Activated T-cell treated with anti-CD3 and anti-CD28 coated beads, Interleukin-2, amount 50 U/mL, for 24 hours (primary cell): ENCODE measurements at regions not wholly inside any gene's neighbourhood (a gene's known extent, or its start where the extent isn't known, plus 50 kb on each side); places are given as distances from the start of the nearest gene placed in this dataset.

Experiments
- DNase-seq: peaks from one replicate; pipeline ENCODE4 v3.0.0-alpha.2; 2020
- H3K27ac Mint-ChIP-seq: 2 replicates; pipeline ENCODE4 v1.8.0; 2020; ENCODE audit warnings: mild to moderate bottlenecking, mixed read lengths
- H3K27me3 Mint-ChIP-seq: 2 replicates; pipeline ENCODE4 v1.8.0; 2020; ENCODE audit warnings: mixed read lengths
- H3K36me3 Mint-ChIP-seq: 2 replicates; pipeline ENCODE4 v1.8.0; 2020; ENCODE audit warnings: low read depth, mixed read lengths
- H3K4me1 Mint-ChIP-seq: 2 replicates; pipeline ENCODE4 v1.8.0; 2020; ENCODE audit warnings: low read depth, mixed read lengths
- H3K4me3 Mint-ChIP-seq: 2 replicates; pipeline ENCODE4 v1.8.0; 2020; ENCODE audit warnings: mild to moderate bottlenecking, moderate library complexity, mixed read lengths
- H3K9me3 Mint-ChIP-seq: 2 replicates; pipeline ENCODE4 v1.8.0; 2020; ENCODE audit warnings: mixed read lengths

DNA sequence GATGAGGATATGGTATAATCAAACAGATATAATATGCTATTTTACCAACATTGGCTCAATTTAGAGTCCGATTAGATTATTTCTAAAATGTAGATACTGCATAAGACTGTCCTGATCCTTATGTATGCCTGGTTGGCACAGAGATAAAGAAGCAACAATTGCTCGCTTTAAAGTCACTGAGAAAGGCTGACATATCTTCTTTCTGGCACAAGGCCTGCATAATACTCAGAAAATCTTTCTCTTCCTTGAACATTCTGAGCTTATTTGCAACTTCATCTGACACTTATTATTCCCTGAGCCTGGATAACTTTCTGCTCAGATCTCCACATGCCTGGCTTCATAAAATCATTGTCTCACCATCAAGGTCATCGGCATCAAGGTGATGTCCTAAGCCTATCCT lies 219.3 kb upstream of the CDH9 start:
- H3K4me3 Mint-ChIP-seq = no peak overlapping the region
- no peak overlapping the region for H3K27ac Mint-ChIP-seq

DNA sequence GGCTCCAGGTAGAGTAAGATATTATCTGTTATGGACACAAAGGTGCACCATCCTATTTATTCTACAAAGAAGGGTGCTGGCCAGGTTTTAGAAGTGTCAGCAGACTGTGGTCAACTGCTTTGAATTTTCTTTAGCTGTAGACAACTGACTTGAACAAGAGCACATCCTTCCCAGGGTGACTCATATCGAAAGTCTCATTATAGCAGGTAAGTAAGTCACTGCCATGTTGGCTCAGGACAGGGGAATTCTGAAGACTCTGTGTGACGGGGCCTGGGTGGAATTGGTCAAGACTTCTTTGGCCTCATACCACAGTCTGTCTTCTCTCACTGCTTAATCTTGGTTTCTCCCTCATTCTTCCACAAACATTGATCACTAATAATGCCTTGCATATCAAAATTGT lies 214.5 kb upstream of the CDH9 start:
- no peak overlapping the region for H3K4me3 Mint-ChIP-seq
- H3K36me3 Mint-ChIP-seq = no peaks in the 10 kb centered on the region
- no peak for DNase-seq
- peaks cover 6% of the 10 kb centered on the region for H3K9me3 Mint-ChIP-seq
- H3K27ac Mint-ChIP-seq = no peak overlapping the region
- no peaks in the 10 kb centered on the region for H3K4me1 Mint-ChIP-seq
- H3K27me3 Mint-ChIP-seq = no peaks in the 10 kb centered on the region

More for the DNA sequence above, 219.3 kb upstream of the CDH9 start:
- Mint-ChIP-seq H3K27me3 (no peaks in the 10 kb centered on the region), H3K4me1 (no peaks in the 10 kb centered on the region), H3K9me3 (peaks cover 6% of the 10 kb centered on the region), H3K36me3 (no peaks in the 10 kb centered on the region)
- no peak for DNase-seq

- no peak overlapping the region for H3K27ac Mint-ChIP-seq
- no peaks in the 10 kb centered on the region for H3K27me3 Mint-ChIP-seq
- no peak for DNase-seq
- no peaks in the 10 kb centered on the region for H3K36me3 Mint-ChIP-seq
- no peak overlapping the region for H3K4me3 Mint-ChIP-seq
- H3K4me1 Mint-ChIP-seq = no peaks in the 10 kb centered on the region
- peaks cover 5% of the 10 kb centered on the region for H3K9me3 Mint-ChIP-seq
Measured at GRCh38 chr5:27242258-27242626, 203.9 kb upstream of the CDH9 start.

DNA sequence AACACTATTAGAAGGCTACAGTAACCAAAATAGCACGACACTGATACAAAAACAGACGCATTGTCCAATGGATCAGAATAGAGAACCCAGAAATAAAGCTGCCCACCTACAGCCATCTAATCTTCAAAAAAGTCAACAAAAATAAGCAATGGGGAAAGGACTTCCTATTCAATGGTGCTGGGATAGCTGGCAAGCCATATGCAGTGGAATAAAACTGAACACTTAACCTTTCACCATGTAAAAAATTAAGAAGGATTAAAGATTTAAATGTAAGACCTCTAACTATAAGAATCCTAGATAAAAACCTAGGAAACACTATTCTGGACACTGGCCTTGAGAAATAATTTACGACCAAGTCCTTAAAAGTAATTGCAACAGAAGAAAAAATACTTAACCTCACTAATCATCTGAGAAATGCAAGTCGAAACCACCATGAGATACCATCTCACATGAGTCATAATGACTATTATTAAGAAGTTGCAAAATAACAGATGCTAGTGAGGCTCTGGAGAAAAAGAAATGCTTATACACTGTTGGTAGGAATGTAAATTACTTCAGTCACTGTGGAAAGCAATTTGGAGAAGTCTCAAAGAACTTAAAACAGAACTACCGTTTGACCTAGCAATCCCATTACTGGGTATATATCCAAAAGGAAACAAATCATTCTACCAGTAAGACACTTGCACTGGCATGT lies 203.3 kb upstream of the CDH9 start:
- H3K27me3 Mint-ChIP-seq = no peaks in the 10 kb centered on the region
- H3K4me1 Mint-ChIP-seq = no peaks in the 10 kb centered on the region
- no peaks in the 10 kb centered on the region for H3K36me3 Mint-ChIP-seq
- DNase-seq = no peak
- H3K27ac Mint-ChIP-seq = no peak overlapping the region
- no peak overlapping the region for H3K4me3 Mint-ChIP-seq
- peaks cover 4% of the 10 kb centered on the region for H3K9me3 Mint-ChIP-seq

DNA sequence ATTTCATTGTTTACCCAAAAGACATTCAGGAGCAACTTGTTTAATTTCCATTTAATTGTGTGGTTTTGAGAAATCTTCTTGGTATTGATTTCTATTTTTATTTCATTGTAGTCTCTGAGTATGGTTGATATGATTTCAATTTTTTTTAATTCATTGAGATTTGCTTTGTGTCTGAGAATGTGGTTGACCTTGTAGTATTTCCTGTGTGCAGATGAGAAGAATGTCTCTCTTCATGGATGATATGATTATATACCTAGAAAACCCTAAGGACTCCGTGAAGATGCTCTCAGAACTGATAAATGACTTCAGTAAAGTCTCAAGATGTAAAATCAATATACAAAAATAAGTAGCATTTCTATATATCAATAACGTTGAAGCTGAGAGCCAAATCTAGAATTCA lies 202.4 kb upstream of the CDH9 start:
- Mint-ChIP-seq H3K9me3 (peaks cover 4% of the 10 kb centered on the region), H3K4me1 (no peaks in the 10 kb centered on the region), H3K27me3 (no peaks in the 10 kb centered on the region), H3K4me3 (no peak overlapping the region), H3K27ac (no peak overlapping the region), H3K36me3 (no peaks in the 10 kb centered on the region)
- no peak for DNase-seq

DNA sequence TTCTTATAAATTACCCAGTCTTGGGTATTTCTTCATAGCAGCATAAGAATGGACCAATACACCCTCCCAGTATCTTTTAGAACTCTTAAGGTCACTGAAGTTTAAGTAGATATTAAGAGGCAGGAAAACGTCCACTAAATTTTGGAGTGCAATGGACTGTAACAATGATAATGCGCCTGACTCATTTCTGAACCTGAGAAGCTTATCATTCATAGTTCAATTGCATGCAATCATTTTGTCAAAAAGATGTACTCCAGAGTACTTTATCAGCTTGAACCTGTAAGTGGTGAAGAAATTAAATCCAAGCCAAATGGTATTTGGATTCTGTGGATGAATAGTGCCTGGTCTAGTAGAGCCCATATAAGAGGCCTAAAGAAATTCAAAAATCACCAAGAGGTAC lies 196.5 kb upstream of the CDH9 start:
- Mint-ChIP-seq H3K27me3 (no peaks in the 10 kb centered on the region), H3K9me3 (peaks cover 7% of the 10 kb centered on the region), H3K4me3 (no peak overlapping the region), H3K4me1 (no peaks in the 10 kb centered on the region), H3K36me3 (no peaks in the 10 kb centered on the region), H3K27ac (no peak overlapping the region)
- DNase-seq = no peak

DNA sequence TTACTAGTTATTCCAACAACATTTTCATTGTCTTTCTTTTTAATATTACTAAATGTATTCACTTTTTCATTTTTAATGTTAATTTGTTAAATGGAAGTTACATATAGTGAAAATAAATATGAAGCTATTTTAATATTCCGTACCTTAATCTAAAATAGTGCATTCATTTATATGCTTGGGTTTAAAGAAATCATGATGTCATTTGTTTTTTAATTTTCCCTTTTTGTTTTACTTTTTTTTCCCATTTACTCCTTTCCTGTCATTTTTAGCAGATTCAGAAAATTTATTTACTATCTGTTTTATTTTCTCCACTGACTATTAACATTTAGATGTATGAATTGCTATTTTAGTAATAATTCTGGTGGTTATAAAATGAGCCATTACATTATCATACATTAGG lies 183.0 kb upstream of the CDH9 start:
- H3K4me1 Mint-ChIP-seq = no peaks in the 10 kb centered on the region
- no peak overlapping the region for H3K4me3 Mint-ChIP-seq
- peaks cover 18% of the 10 kb centered on the region for H3K9me3 Mint-ChIP-seq
- no peaks in the 10 kb centered on the region for H3K27me3 Mint-ChIP-seq
- no peak for DNase-seq
- H3K36me3 Mint-ChIP-seq = no peaks in the 10 kb centered on the region
- no peak overlapping the region for H3K27ac Mint-ChIP-seq

GRCh38 chr5:27220752-27221151 lies 182.4 kb upstream of the CDH9 start:
- H3K27me3 Mint-ChIP-seq = no peaks in the 10 kb centered on the region
- H3K36me3 Mint-ChIP-seq = no peaks in the 10 kb centered on the region
- no peaks in the 10 kb centered on the region for H3K4me1 Mint-ChIP-seq
- H3K27ac Mint-ChIP-seq = no peak overlapping the region
- H3K4me3 Mint-ChIP-seq = no peak overlapping the region
- peaks cover 13% of the 10 kb centered on the region for H3K9me3 Mint-ChIP-seq
- DNase-seq = no peak

GRCh38 chr5:27217977-27218376 lies 179.6 kb upstream of the CDH9 start:
- DNase-seq = no peak
- Mint-ChIP-seq H3K27ac (no peak overlapping the region), H3K4me1 (no peaks in the 10 kb centered on the region), H3K4me3 (no peak overlapping the region), H3K9me3 (peaks cover 10% of the 10 kb centered on the region), H3K27me3 (no peaks in the 10 kb centered on the region), H3K36me3 (no peaks in the 10 kb centered on the region)

DNA sequence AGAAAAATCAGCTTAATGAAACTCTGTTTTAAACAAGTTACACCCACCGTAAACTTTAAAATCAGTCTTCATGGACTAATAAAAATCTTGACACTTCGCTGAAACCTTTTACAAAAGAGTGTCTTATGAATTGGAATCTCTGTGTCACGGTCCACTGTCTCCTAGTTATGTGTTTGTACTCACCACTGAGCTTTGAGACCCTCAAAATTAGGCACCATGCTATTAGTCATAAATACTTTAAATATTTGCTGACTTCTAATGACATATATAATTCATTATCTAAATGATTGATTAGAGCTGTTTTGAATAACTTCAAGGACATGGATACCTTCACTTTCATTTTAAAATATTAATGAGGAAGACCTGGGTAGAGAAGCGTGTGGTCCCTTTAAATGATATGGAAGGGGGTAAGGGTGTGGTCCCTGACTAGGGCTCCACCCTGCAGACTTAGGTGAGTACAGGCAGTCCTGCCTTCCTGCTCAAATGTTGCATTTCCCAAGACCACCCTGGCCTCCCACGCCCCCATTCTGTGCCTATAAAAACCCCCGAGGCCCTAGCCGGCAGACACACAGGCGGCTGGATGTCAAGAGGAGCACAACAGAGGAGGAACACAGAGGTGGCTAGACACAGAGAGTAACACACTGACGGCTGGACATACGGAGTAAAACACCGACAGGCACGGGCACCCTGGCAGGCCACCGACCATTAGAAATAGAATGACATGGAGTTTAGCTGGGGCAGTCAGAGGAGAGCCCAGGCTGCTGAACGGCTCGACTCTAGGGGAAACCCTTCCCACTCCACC lies 179.0 kb upstream of the CDH9 start:
- no peak overlapping the region for H3K27ac Mint-ChIP-seq

DNA sequence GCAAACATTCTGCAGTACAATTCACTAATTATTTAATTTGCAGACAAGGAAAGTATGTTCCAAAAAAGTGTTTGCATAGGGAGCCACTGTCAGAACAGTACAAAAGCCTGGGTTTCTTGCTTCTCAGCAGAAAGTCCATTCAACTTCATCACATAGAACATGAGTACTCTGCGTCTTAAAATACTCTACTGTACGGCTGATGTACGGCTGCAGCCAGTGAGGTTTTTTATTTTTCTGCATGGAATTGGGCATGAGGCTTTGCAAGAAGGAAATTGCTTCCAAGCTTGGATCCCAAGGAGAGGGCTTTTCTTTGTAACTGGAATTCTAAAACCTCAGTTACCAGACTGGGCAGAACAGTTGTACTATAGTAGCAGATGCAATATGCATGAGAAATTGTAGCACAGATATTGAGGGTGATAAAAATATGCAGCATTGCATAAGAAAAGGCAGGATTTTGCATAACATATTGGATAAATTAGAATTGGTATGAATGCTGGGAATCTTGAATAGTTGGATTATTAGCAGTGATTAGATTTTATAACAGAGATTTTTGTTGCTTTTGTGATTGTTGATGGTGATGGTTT lies 178.1 kb upstream of the CDH9 start:
- DNase-seq = no peak
- Mint-ChIP-seq H3K27ac (no peak overlapping the region), H3K36me3 (no peaks in the 10 kb centered on the region), H3K4me1 (no peaks in the 10 kb centered on the region), H3K27me3 (no peaks in the 10 kb centered on the region), H3K9me3 (peaks cover 12% of the 10 kb centered on the region), H3K4me3 (no peak overlapping the region)

More for the DNA sequence above, 179.0 kb upstream of the CDH9 start:
- no peak for DNase-seq
- Mint-ChIP-seq H3K9me3 (peaks cover 11% of the 10 kb centered on the region), H3K27me3 (no peaks in the 10 kb centered on the region), H3K4me3 (no peak overlapping the region), H3K4me1 (no peaks in the 10 kb centered on the region), H3K36me3 (no peaks in the 10 kb centered on the region)

DNA sequence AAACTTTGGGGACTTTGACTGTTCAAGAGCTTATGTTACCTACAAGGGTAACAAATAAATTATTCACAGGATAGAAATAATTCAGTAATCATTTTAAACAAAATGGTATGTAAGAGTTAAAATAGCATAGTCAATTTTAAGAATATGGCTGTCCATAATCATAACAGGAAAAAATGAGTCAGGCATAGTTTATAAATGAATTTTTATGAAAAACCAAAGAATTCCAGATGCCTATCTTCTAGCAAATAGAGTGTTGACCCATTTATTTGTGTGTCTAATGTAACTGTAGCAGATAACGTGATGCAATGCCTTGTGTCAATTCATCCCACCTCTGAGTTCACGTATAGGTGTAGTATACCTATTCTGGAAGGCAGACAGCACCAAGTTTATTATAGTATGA lies 169.7 kb upstream of the CDH9 start:
- no peaks in the 10 kb centered on the region for H3K27me3 Mint-ChIP-seq
- no peaks in the 10 kb centered on the region for H3K36me3 Mint-ChIP-seq
- no peak overlapping the region for H3K4me3 Mint-ChIP-seq
- H3K9me3 Mint-ChIP-seq = peaks cover 25% of the 10 kb centered on the region
- H3K27ac Mint-ChIP-seq = no peak overlapping the region
- DNase-seq = no peak
- H3K4me1 Mint-ChIP-seq = no peaks in the 10 kb centered on the region

- no peaks in the 10 kb centered on the region for H3K36me3 Mint-ChIP-seq
- H3K27ac Mint-ChIP-seq = no peak overlapping the region
- H3K9me3 Mint-ChIP-seq = peaks cover 13% of the 10 kb centered on the region
- no peak overlapping the region for H3K4me3 Mint-ChIP-seq
- no peak for DNase-seq
- H3K27me3 Mint-ChIP-seq = no peaks in the 10 kb centered on the region
- H3K4me1 Mint-ChIP-seq = no peaks in the 10 kb centered on the region
Measured at GRCh38 chr5:27191786-27192510, 153.6 kb upstream of the CDH9 start.

GRCh38 chr5:27172693-27173092 lies 134.3 kb upstream of the CDH9 start:
- no peak overlapping the region for H3K27ac Mint-ChIP-seq
- no peak overlapping the region for H3K4me3 Mint-ChIP-seq
- no peaks in the 10 kb centered on the region for H3K27me3 Mint-ChIP-seq
- H3K9me3 Mint-ChIP-seq = peaks cover 5% of the 10 kb centered on the region
- no peaks in the 10 kb centered on the region for H3K36me3 Mint-ChIP-seq
- no peak for DNase-seq
- no peaks in the 10 kb centered on the region for H3K4me1 Mint-ChIP-seq
